COLO829 (cell line): ENCODE measurements at regions not wholly inside any gene's neighbourhood (a gene's known extent, or its start where the extent isn't known, plus 50 kb on each side); places are given as distances from the start of the nearest gene placed in this dataset.

Experiments used
- DNase-seq: peaks from one replicate; pipeline ENCODE4 v3.0.0; 2012; ENCODE audit warnings: low spot score

DNA sequence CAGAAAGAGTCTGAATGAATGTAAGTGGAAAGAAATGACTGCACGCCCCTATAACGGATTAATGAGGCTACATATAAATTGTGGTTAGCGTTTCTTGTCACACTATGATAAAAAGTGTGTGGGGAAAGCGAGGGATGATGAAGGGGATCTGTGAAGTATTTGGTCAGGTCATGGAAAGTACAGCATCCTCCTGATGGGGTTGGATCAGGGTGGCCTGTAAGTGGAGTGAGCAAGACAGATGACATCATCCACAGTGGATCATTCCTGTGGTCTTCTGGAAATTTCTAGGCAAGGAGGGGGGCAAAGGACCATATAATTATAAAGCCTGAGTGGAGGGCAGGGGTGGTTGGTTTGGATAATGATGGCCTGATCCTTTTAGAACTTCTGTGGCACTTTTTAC, 606.0 kb downstream of the INHBA start:
- no peak for DNase-seq

- DNase-seq: no peak
Measured at GRCh38 chr7:41093141-41093540, 609.7 kb downstream of the INHBA start.

GRCh38 chr7:41085244-41085643, 617.6 kb downstream of the INHBA start:
- peak; percentile 66 for DNase-seq

- DNase-seq: no peak
Measured at GRCh38 chr7:41084381-41084780, 618.5 kb downstream of the INHBA start.

- no peak for DNase-seq
Measured at GRCh38 chr7:41069635-41070034, 633.3 kb downstream of the INHBA start.

GRCh38 chr7:41067576-41067975, 635.3 kb downstream of the INHBA start:
- DNase-seq: no peak

DNA sequence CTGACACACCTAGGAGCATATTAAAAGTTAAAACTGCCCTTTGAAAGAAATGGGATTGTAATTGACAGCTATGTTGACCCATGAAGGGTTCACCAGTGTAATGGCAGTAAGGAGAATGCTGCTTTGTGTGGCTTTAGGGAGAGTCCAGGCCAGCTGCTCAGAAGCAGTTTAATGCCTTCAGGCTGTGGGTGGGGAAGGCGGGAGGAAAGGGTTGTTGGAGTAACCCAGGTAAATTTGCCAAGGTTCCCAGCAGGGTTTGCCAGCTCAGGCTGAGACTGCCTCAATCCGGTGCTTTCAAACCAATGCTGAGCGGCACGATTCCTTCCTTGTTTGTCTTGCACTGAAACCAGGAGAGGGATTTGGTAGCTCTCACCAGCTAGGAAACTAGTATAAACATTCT, 637.2 kb downstream of the INHBA start:
- no peak for DNase-seq

DNA sequence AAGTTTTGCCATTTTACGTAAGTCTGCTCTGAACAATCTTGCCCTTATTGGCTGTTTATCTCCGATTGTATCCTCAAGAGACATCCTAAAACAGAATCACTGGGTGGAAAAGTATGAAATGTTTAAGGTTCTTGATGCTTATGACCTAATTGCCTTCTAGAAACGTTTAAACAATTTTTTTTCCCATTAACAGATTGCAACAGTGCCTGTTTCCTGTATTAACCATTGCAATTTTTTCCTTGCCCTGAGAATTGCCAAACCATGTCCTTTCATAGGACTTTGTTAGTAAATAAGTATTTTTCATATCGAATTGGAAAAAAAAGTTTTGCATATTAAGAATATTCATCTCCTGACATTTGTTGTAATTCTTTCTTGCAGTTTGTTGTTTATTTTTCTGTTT, 639.8 kb downstream of the INHBA start:
- no peak for DNase-seq

DNA sequence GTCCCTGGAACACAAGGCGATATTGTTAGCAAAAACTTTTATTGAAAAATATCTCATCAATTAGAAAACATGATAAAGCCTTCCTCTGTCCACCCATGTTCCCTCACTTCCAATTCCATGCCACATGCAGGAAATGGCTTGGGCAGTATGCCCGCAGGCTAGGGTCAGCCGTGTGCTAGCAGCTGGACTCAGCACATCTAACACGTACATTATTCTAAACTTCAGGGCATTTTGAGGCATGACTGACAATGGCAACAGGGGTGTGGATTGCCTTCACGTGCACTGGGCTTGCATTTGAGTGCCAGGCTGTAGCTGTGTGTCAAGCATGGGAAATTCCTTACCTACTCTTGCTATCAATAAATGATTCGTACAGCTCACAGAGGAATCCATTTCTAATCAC, 642.1 kb downstream of the INHBA start:
- no peak for DNase-seq

- DNase-seq: no peak
Measured at GRCh38 chr7:41059796-41060195, 643.1 kb downstream of the INHBA start.

- no peak for DNase-seq
Measured at GRCh38 chr7:41058986-41059741, 643.7 kb downstream of the INHBA start.

DNA sequence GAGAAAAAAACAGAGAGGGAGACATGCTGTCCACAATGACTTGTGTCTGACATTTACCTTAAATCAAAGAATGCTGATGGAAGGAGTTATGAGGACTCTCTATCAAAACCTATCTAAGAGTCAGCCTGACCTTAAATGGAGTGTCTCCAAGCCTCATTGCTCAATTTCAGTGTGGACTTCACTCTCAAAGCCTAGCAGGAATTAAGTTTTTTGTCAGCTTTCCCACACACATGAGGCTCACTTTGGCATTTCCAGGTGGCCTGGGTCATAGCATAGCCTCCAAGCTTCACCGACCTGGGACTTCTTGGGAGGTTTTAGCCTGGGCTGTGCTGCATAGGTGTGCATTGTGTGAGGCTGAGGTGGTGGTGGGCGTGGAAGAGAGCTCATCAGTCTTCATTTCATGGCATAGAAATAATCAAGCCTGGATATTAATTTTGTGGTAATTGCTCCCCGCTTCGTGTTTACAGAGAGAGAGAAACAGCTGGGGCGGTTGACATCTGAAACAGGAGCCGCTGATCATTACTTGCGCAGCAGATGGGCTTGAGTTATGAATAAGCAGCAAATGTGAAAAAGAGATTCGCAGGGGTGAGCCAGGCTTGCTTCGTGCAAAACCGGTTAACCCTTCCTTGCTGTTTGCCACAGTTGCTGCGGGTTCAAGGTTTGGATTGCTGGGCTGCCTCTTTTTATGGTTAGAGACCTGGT, 647.8 kb downstream of the INHBA start:
- DNase-seq: no peak

DNA sequence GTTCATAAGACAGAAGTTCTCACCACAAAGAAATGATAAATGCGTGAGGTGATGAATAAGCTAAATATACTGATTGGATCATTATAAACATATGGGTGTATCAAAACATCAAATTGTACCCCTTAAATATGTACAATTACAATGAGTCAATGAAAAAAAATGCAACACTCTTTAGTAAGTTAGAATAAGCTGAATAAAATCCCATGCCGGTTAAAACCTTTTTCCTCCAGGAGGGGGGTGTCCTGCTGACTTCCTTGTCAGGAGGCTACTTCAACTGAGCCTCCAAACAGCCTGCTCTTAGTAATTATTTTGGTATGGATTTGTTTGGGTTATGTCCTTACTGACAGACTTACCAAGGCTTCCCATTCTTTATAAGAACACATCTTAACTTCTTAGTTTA, 649.1 kb downstream of the INHBA start:
- no peak for DNase-seq

DNA sequence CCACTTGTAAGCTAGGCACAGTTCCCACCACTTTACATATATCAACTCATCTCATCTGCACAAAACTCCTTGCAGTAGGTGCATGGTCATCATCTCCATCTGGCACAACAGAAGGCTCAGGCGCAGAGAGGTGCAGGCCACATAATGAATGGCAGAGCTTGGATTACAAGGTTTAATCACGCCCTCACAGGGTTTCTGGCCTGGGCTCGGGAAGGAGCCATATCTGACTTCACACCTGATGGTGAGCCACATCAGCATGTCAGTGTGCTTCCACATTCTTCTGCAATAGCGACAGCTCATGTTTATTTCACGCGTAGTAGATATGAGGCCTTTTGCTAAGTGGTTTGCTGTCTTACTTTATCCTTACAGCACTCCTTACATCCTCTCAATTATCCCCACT, 650.2 kb downstream of the INHBA start:
- no peak for DNase-seq

- DNase-seq: no peak
Measured at GRCh38 chr7:41052201-41052600, 650.7 kb downstream of the INHBA start.

DNA sequence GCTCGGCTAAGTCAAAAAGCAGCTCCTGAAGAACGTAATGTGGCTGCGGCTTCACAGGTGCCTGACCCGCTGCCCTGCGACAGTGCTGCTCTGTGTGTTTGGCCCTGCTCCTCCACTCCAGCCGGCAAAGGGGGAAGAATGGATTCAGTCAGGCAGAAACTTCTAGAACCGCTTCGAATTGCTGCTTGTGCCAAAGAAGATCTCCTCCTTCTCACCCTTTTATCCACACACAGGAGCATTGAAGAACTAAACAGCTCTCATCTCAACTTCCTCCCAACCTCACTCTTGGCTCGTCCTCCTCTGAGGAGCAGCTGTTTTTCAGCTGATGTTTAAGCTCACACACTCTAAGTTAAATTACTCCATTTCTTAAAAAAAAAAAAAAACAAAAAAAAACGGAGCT, 651.4 kb downstream of the INHBA start:
- no peak for DNase-seq

- DNase-seq: no peak
Measured at GRCh38 chr7:41051062-41051461, 651.8 kb downstream of the INHBA start.

DNA sequence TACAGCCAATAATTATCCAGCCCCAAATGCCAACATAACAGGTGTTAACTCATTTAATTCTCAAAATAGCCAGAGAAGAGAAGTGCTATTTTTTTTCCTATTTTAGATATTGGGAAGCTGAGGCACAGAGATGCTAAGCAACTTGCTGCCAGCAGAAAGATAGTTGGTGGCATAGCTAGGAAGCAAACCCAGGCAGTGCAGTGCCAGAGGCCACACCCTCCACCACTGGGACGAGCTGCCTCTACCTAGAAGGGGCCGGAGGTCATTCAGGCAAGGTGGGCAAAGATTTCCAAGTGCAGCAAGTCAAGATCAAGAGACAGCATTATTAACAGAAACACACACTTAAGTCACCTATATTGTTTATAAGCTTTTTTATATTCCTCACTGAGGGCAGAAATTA, 654.1 kb downstream of the INHBA start:
- DNase-seq: no peak

GRCh38 chr7:41047789-41048191, 655.1 kb downstream of the INHBA start:
- no peak for DNase-seq

GRCh38 chr7:41047211-41047610, 655.7 kb downstream of the INHBA start:
- DNase-seq: no peak

- DNase-seq: no peak
Measured at GRCh38 chr7:41046776-41047175, 656.1 kb downstream of the INHBA start.

DNA sequence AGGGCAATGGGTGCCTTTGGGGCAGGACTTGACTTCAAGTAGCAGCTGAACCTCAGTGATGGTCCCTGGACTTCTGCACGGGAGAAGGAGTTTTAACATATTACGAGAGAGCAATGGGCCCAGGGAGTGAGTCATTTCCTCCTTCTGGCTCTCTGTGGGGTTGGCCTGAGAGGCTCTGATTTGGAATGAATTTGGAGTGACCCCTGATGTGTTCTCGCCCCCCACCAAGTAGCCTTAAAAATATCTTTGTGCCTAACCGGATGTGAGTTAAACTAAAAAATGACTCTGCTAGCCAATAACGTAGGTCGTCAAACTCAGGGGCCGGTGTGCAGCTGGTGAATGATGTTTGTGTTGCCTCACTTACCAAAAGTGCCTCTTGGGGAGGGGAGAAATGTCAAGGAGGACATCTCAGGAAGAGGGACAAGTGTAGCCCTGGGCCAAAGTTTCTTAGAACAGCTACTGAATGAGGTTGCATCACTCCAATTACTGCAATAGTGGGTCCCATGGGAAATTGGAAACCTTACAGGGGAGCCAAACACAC, 656.6 kb downstream of the INHBA start:
- no peak for DNase-seq

GRCh38 chr7:41045556-41046123, 657.2 kb downstream of the INHBA start:
- DNase-seq: no peak
